ENCODE measurements at regions not wholly inside any gene's neighbourhood (a gene's known extent, or its start where the extent isn't known, plus 50 kb on each side); places are given as distances from the start of the nearest gene placed in this dataset.

GRCh38 chr7:142414915-142415314 is 157.1 kb upstream of the PRSS58 start:
- in situ Hi-C loops (cut with HindIII; ENCODE audit: low sequenced_read_pairs), result no loop called here
- no peak for DNase-seq (ENCODE audit: low read depth, low spot score)
- no peak for TF ChIP-seq CTCF (IDR thresholded peaks at IDR 0.05; ENCODE audit: low read depth, low read length)
- H3K4me3 ChIP-seq (ENCODE audit: low read depth, low read length), result no peak overlapping the region

- in situ Hi-C loops (cut with HindIII; ENCODE audit: low sequenced_read_pairs), result no loop called here
- DNase-seq (ENCODE audit: low read depth, low spot score), result no peak
- no peak overlapping the region for H3K4me3 ChIP-seq (ENCODE audit: low read depth, low read length)
- no peak for TF ChIP-seq CTCF (IDR thresholded peaks at IDR 0.05; ENCODE audit: low read depth, low read length)
Measured at GRCh38 chr7:142414135-142414534, 156.3 kb upstream of the PRSS58 start.

GRCh38 chr7:142413280-142414000 is 155.6 kb upstream of the PRSS58 start:
- DNase-seq (ENCODE audit: low read depth, low spot score), result no peak
- H3K4me3 ChIP-seq (ENCODE audit: low read depth, low read length), result no peak overlapping the region
- TF ChIP-seq CTCF (IDR thresholded peaks at IDR 0.05; ENCODE audit: low read depth, low read length), result no peak
- in situ Hi-C loops (cut with HindIII; ENCODE audit: low sequenced_read_pairs), result no loop called here

GRCh38 chr7:142412551-142413193 is 154.8 kb upstream of the PRSS58 start:
- peak; percentile 84 for TF ChIP-seq CTCF (IDR thresholded peaks at IDR 0.05; ENCODE audit: low read depth, low read length)
- H3K4me3 ChIP-seq (ENCODE audit: low read depth, low read length), result no peak overlapping the region
- in situ Hi-C loops (cut with HindIII; ENCODE audit: low sequenced_read_pairs), result no loop called here
- peak; percentile 59 for DNase-seq (ENCODE audit: low read depth, low spot score)

GRCh38 chr7:142409471-142409870 is 151.6 kb upstream of the PRSS58 start:
- no peak overlapping the region for H3K4me3 ChIP-seq (ENCODE audit: low read depth, low read length)
- in situ Hi-C loops (cut with HindIII; ENCODE audit: low sequenced_read_pairs), result no loop called here
- DNase-seq (ENCODE audit: low read depth, low spot score), result no peak
- no peak for TF ChIP-seq CTCF (IDR thresholded peaks at IDR 0.05; ENCODE audit: low read depth, low read length)

- H3K4me3 ChIP-seq (ENCODE audit: low read depth, low read length), result no peak overlapping the region
- no peak for TF ChIP-seq CTCF (IDR thresholded peaks at IDR 0.05; ENCODE audit: low read depth, low read length)
- in situ Hi-C loops (cut with HindIII; ENCODE audit: low sequenced_read_pairs), result no loop called here
- no peak for DNase-seq (ENCODE audit: low read depth, low spot score)
Measured at GRCh38 chr7:142408794-142409193, 150.9 kb upstream of the PRSS58 start.
